Endodermal cell (in vitro differentiated cells): ENCODE measurements at regions not wholly inside any gene's neighbourhood (a gene's known extent, or its start where the extent isn't known, plus 50 kb on each side); places are given as distances from the start of the nearest gene placed in this dataset.
A peak's percentile ranks its signal among the peaks of the same experiment; 100 is the strongest.

Experiments used
- DNase-seq: peaks from one replicate; pipeline ENCODE4 v3.0.0-alpha.2; 2017
- H3K27ac ChIP-seq: 2 replicates; pipeline ENCODE4 v1.5.1; 2013; ENCODE audit warnings: mild to moderate bottlenecking, low read depth, low read length, moderate library complexity
- H3K27me3 ChIP-seq: 2 replicates; pipeline ENCODE4 v1.6.1; 2013; ENCODE audit warnings: mild to moderate bottlenecking, low read length, moderate library complexity; ENCODE audit not compliant: insufficient read depth, control insufficient read depth, poor library complexity, severe bottlenecking
- H3K36me3 ChIP-seq: 2 replicates; pipeline ENCODE4 v1.7.0; 2013; ENCODE audit warnings: mild to moderate bottlenecking, low read length, moderate library complexity; ENCODE audit not compliant: control insufficient read depth, insufficient read depth
- H3K4me1 ChIP-seq: one replicate; pipeline ENCODE4 v1.7.0; 2013; ENCODE audit warnings: low read length; ENCODE audit not compliant: control insufficient read depth, insufficient read depth
- H3K4me3 ChIP-seq: 2 replicates; pipeline ENCODE4 v1.5.1; 2013; ENCODE audit warnings: mild to moderate bottlenecking, low read length, moderate library complexity
- H3K9ac ChIP-seq: 2 replicates; pipeline ENCODE4 v1.6.1; 2013; ENCODE audit warnings: mild to moderate bottlenecking, low read length, moderate library complexity; ENCODE audit not compliant: poor library complexity, severe bottlenecking; ENCODE audit errors: extremely low read depth
- H3K9me3 ChIP-seq: 2 replicates; pipeline ENCODE4 v1.6.1; 2013; ENCODE audit warnings: mild to moderate bottlenecking, low read length, moderate library complexity; ENCODE audit not compliant: control insufficient read depth
- H3K27ac Mint-ChIP-seq: 2 replicates; pipeline ENCODE4 v1.8.0; 2020; ENCODE audit warnings: mixed read lengths
- H3K27me3 Mint-ChIP-seq: 2 replicates; pipeline ENCODE4 v1.8.0; 2021; ENCODE audit warnings: mild to moderate bottlenecking, mixed read lengths; ENCODE audit not compliant: insufficient read depth
- H3K36me3 Mint-ChIP-seq: 2 replicates; pipeline ENCODE4 v1.8.0; 2020; ENCODE audit warnings: low read depth, mixed read lengths
- H3K4me1 Mint-ChIP-seq: 2 replicates; pipeline ENCODE4 v1.8.0; 2020; ENCODE audit warnings: mixed read lengths
- H3K4me3 Mint-ChIP-seq: 2 replicates; pipeline ENCODE4 v1.8.0; 2020; ENCODE audit warnings: mild to moderate bottlenecking, moderate library complexity, mixed read lengths
- H3K9me3 Mint-ChIP-seq: 2 replicates; pipeline ENCODE4 v1.8.0; 2020; ENCODE audit warnings: mild to moderate bottlenecking, mixed read lengths
- WGBS, 2 experiments: methylation state at CpG; one replicate each; pipeline versions ENCODE4 v1.1.5 to v1.1.7; 2013; ENCODE audit warnings: missing lambda C conversion rate in 2 of 2, mixed read lengths in 1 of 2; ENCODE audit not compliant: insufficient coverage in 1 of 2, insufficient read length in 1 of 2; 5-methylcytosine and 5-hydroxymethylcytosine counted together
- TF ChIP-seq, protein P1 (sequence below): fragments of 200-600 bp; sonication (generic); conservative IDR thresholded peaks from 2 replicates; pipeline ENCODE4 v1.5.0; 2021; ENCODE audit warnings: antibody characterized with exemption, mild to moderate bottlenecking

GRCh38 chr2:6769346-6769745, 96.4 kb downstream of the CMPK2 start:
- TF ChIP-seq, protein P1, sequence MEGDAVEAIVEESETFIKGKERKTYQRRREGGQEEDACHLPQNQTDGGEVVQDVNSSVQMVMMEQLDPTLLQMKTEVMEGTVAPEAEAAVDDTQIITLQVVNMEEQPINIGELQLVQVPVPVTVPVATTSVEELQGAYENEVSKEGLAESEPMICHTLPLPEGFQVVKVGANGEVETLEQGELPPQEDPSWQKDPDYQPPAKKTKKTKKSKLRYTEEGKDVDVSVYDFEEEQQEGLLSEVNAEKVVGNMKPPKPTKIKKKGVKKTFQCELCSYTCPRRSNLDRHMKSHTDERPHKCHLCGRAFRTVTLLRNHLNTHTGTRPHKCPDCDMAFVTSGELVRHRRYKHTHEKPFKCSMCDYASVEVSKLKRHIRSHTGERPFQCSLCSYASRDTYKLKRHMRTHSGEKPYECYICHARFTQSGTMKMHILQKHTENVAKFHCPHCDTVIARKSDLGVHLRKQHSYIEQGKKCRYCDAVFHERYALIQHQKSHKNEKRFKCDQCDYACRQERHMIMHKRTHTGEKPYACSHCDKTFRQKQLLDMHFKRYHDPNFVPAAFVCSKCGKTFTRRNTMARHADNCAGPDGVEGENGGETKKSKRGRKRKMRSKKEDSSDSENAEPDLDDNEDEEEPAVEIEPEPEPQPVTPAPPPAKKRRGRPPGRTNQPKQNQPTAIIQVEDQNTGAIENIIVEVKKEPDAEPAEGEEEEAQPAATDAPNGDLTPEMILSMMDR, result no peak
- Mint-ChIP-seq H3K27me3 (peaks cover 9% of the 10 kb centered on the region), H3K27ac (no peak overlapping the region), H3K4me1 (peaks cover 13% of the 10 kb centered on the region), H3K9me3 (no peaks in the 10 kb centered on the region), H3K36me3 (no peaks in the 10 kb centered on the region), H3K4me3 (no peak overlapping the region)
- Histone ChIP-seq H3K4me3 (no peak overlapping the region), H3K27me3 (no peaks in the 10 kb centered on the region), H3K9ac (no peak overlapping the region), H3K36me3 (no peaks in the 10 kb centered on the region), H3K9me3 (no peaks in the 10 kb centered on the region), H3K4me1 (no peaks in the 10 kb centered on the region), H3K27ac (no peak overlapping the region)
- no peak for DNase-seq

- no peaks in the 10 kb centered on the region for H3K9me3 Mint-ChIP-seq
- WGBS, 2 experiments, result 96% methylated on average over 13 to 16 of the region's 16 CpGs
- H3K36me3 Mint-ChIP-seq, result no peaks in the 10 kb centered on the region
These were observed 95.7 kb downstream of the CMPK2 start for GRCh38 chr2:6770006-6770405.

DNA sequence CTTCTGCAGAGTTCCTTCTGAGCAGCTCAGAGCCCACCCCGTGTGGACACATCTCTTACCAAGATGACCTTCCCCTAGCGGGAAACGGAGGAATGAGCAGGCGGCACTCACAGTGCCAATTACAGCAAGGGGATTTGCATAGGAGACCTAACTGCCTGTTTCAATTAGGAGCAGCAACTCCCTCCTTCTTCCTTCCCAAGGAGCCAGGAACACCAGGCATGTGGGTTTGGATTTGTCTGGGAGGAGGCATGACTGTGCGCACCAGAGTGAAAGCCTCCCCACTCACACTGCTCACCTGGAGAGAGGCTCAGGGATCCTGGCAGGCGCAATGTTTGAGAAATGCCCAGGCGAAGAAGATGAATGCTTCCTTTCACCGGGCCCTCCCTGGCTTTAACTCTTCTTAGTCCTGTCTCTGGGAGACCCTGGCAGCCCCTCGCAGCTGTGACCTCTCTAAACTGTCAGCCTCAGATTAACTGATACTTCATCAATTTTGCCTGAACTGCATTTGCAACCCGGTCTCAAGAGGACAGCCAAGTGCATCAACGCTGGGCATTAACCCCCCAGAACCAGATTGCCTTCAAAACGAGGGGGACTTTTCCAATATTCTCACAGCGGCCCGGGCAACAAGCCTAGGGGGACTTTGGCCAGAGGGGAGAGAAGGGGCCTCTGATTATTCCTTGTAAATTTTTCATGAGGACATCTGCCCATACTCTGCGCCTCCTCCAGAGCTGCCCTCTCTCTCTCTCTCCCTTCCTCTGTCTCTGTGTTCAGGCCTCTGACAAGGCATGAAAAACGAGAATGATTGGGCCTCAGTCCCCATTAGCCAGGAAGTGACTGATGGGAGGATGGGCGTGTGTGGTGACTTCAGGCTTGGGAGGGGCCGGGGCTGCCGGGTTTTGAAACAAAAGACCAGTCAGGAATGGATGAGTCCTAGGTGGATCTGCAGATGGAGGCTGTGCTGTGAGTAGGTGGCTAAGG, 93.8 kb downstream of the CMPK2 start:
- Histone ChIP-seq H3K36me3 (no peaks in the 10 kb centered on the region), H3K9me3 (no peaks in the 10 kb centered on the region), H3K4me3 (no peak overlapping the region), H3K4me1 (no peaks in the 10 kb centered on the region), H3K27ac (peak overlapping the region; percentile 90), H3K9ac (no peak overlapping the region), H3K27me3 (no peaks in the 10 kb centered on the region)
- H3K27me3 Mint-ChIP-seq, result peaks cover 10% of the 10 kb centered on the region
- WGBS, 2 experiments, result 81 to 85% methylated on average over 11 to 19 of the region's 19 CpGs
- H3K27ac Mint-ChIP-seq, result no peak overlapping the region
- H3K4me3 Mint-ChIP-seq, result no peak overlapping the region
- H3K36me3 Mint-ChIP-seq, result no peaks in the 10 kb centered on the region
- H3K9me3 Mint-ChIP-seq, result peaks cover 4% of the 10 kb centered on the region
- DNase-seq, result peak; percentile 75
- TF ChIP-seq, protein P1, result peak; percentile 53
- peaks cover 13% of the 10 kb centered on the region for H3K4me1 Mint-ChIP-seq

More at GRCh38 chr2:6770006-6770405, 95.7 kb downstream of the CMPK2 start:
- Histone ChIP-seq H3K27me3 (no peaks in the 10 kb centered on the region), H3K9me3 (no peaks in the 10 kb centered on the region), H3K4me1 (no peaks in the 10 kb centered on the region), H3K27ac (no peak overlapping the region), H3K9ac (no peak overlapping the region), H3K36me3 (no peaks in the 10 kb centered on the region), H3K4me3 (no peak overlapping the region)
- Mint-ChIP-seq H3K27me3 (peaks cover 10% of the 10 kb centered on the region), H3K4me1 (peaks cover 13% of the 10 kb centered on the region), H3K27ac (no peak overlapping the region), H3K4me3 (no peak overlapping the region)
- no peak for DNase-seq
- TF ChIP-seq, protein P1, result no peak
